ENCODE measurements at regions not wholly inside any gene's neighbourhood (a gene's known extent, or its start where the extent isn't known, plus 50 kb on each side); places are given as distances from the start of the nearest gene placed in this dataset.

DNA sequence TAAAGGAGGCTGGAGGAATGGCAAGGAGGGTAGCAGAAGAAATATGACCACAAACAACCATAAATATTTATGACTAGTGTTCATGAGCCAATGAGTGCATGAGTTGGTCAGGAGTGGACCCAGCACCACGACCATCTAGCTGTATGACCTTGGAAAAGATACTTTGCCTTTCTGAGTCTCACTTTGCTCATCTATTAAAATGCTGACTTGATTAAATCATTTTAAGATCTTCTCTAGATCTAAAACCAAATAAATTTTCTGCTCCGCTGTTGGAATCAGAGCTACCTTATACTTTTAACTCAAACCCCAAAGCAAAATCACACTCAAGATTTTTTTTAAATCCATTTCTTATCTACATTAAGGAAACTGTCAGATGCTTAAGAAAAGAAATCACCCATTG lies 207.0 kb downstream of the GPAM start (continued):
- TF ChIP-seq, protein P1, sequence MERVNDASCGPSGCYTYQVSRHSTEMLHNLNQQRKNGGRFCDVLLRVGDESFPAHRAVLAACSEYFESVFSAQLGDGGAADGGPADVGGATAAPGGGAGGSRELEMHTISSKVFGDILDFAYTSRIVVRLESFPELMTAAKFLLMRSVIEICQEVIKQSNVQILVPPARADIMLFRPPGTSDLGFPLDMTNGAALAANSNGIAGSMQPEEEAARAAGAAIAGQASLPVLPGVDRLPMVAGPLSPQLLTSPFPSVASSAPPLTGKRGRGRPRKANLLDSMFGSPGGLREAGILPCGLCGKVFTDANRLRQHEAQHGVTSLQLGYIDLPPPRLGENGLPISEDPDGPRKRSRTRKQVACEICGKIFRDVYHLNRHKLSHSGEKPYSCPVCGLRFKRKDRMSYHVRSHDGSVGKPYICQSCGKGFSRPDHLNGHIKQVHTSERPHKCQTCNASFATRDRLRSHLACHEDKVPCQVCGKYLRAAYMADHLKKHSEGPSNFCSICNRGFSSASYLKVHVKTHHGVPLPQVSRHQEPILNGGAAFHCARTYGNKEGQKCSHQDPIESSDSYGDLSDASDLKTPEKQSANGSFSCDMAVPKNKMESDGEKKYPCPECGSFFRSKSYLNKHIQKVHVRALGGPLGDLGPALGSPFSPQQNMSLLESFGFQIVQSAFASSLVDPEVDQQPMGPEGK (tag by site-specific recombination; IDR thresholded peaks at IDR 0.05) = no peak
- no peak for TF ChIP-seq ZNF561 (tag by site-specific recombination; IDR thresholded peaks at IDR 0.05; ENCODE audit: borderline replicate concordance)

DNA sequence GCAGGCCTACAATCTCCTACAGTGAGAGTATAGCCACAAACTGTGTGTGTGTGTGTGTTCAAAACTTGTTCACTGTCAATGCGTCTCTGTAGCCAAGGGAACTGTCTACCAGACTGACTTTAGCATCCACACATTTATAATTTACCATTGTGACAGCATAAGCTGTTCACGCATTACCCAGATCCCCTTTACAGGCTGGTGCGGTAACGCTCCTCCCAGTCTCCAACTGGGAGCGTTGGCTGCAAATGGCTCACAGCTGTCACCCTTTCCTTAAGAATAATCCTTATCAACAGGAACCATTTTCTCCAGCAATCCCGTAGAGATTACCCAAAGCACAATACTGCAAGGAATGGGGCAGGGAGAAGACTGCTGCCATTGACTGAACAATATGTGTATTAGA lies 199.5 kb downstream of the GPAM start:
- H3K27ac ChIP-seq (ENCODE audit: extremely low read depth, low read depth, low read length) = no peak overlapping the region
- CTCF ChIA-PET = no interaction called here
- H3K36me3 ChIP-seq (ENCODE audit: control insufficient read depth in 2 of 2, insufficient read depth in 1 of 2, low read length in 2 of 2) = no peaks in the 10 kb centered on the region
- TF ChIP-seq ZFP41 (tag by site-specific recombination; IDR thresholded peaks at IDR 0.05; ENCODE audit: borderline replicate concordance) (no peak), ZNF2 (tag by site-specific recombination; IDR thresholded peaks at IDR 0.05) (no peak), ZNF623 (tag by site-specific recombination; IDR thresholded peaks at IDR 0.05) (no peak), ZNF211 (tag by site-specific recombination; IDR thresholded peaks at IDR 0.05; ENCODE audit: low read depth) (no peak), ZNF169 (tag by site-specific recombination; IDR thresholded peaks at IDR 0.05) (no peak), ZNF560 (tag by site-specific recombination; IDR thresholded peaks at IDR 0.05; ENCODE audit: borderline replicate concordance) (no peak), ZBTB48 (tag by site-specific recombination; IDR thresholded peaks at IDR 0.05) (no peak), ZNF223 (tag by site-specific recombination; IDR thresholded peaks at IDR 0.05) (no peak), ZXDB (tag by site-specific recombination; IDR thresholded peaks at IDR 0.05) (no peak)
- TF ChIP-seq, protein P2, sequence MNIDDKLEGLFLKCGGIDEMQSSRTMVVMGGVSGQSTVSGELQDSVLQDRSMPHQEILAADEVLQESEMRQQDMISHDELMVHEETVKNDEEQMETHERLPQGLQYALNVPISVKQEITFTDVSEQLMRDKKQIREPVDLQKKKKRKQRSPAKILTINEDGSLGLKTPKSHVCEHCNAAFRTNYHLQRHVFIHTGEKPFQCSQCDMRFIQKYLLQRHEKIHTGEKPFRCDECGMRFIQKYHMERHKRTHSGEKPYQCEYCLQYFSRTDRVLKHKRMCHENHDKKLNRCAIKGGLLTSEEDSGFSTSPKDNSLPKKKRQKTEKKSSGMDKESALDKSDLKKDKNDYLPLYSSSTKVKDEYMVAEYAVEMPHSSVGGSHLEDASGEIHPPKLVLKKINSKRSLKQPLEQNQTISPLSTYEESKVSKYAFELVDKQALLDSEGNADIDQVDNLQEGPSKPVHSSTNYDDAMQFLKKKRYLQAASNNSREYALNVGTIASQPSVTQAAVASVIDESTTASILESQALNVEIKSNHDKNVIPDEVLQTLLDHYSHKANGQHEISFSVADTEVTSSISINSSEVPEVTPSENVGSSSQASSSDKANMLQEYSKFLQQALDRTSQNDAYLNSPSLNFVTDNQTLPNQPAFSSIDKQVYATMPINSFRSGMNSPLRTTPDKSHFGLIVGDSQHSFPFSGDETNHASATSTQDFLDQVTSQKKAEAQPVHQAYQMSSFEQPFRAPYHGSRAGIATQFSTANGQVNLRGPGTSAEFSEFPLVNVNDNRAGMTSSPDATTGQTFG (tag by site-specific recombination; IDR thresholded peaks at IDR 0.05; ENCODE audit: borderline replicate concordance) = no peak
- TF ChIP-seq, protein P3, sequence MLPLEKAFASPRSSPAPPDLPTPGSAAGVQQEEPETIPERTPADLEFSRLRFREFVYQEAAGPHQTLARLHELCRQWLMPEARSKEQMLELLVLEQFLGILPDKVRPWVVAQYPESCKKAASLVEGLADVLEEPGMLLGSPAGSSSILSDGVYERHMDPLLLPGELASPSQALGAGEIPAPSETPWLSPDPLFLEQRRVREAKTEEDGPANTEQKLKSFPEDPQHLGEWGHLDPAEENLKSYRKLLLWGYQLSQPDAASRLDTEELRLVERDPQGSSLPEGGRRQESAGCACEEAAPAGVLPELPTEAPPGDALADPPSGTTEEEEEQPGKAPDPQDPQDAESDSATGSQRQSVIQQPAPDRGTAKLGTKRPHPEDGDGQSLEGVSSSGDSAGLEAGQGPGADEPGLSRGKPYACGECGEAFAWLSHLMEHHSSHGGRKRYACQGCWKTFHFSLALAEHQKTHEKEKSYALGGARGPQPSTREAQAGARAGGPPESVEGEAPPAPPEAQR (tag by site-specific recombination; IDR thresholded peaks at IDR 0.05) = no peak
- TF ChIP-seq, protein P1 (tag by site-specific recombination; IDR thresholded peaks at IDR 0.05) = no peak
- TF ChIP-seq, protein P4, sequence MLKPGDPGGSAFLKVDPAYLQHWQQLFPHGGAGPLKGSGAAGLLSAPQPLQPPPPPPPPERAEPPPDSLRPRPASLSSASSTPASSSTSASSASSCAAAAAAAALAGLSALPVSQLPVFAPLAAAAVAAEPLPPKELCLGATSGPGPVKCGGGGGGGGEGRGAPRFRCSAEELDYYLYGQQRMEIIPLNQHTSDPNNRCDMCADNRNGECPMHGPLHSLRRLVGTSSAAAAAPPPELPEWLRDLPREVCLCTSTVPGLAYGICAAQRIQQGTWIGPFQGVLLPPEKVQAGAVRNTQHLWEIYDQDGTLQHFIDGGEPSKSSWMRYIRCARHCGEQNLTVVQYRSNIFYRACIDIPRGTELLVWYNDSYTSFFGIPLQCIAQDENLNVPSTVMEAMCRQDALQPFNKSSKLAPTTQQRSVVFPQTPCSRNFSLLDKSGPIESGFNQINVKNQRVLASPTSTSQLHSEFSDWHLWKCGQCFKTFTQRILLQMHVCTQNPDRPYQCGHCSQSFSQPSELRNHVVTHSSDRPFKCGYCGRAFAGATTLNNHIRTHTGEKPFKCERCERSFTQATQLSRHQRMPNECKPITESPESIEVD (tag by site-specific recombination; IDR thresholded peaks at IDR 0.05) = no peak
- TF ChIP-seq, protein P5, sequence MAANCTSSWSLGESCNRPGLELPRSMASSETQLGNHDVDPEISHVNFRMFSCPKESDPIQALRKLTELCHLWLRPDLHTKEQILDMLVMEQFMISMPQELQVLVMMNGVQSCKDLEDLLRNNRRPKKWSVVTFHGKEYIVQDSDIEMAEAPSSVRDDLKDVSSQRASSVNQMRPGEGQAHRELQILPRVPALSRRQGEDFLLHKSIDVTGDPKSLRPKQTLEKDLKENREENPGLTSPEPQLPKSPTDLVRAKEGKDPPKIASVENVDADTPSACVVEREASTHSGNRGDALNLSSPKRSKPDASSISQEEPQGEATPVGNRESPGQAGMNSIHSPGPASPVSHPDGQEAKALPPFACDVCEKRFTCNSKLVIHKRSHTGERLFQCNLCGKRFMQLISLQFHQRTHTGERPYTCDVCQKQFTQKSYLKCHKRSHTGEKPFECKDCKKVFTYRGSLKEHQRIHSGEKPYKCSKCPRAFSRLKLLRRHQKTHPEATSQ (tag by site-specific recombination; IDR thresholded peaks at IDR 0.05) = no peak
- TF ChIP-seq, protein P6, sequence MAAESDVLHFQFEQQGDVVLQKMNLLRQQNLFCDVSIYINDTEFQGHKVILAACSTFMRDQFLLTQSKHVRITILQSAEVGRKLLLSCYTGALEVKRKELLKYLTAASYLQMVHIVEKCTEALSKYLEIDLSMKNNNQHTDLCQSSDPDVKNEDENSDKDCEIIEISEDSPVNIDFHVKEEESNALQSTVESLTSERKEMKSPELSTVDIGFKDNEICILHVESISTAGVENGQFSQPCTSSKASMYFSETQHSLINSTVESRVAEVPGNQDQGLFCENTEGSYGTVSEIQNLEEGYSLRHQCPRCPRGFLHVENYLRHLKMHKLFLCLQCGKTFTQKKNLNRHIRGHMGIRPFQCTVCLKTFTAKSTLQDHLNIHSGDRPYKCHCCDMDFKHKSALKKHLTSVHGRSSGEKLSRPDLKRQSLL (tag by site-specific recombination; IDR thresholded peaks at IDR 0.05) = no peak
- POLR2A ChIA-PET = no interaction called here
- no peaks in the 10 kb centered on the region for H3K9me3 ChIP-seq (ENCODE audit: control insufficient read depth, insufficient read depth, low read depth, low read length)
- no peaks in the 10 kb centered on the region for H3K4me1 ChIP-seq (ENCODE audit: control insufficient read depth, insufficient read depth, low read length)
- H3K4me3 ChIP-seq (ENCODE audit: low read depth, low read length) = no peak overlapping the region

Measured in HEK293 (cell line).